ENCODE measurements at regions not wholly inside any gene's neighbourhood (a gene's known extent, or its start where the extent isn't known, plus 50 kb on each side); places are given as distances from the start of the nearest gene placed in this dataset.

DNA sequence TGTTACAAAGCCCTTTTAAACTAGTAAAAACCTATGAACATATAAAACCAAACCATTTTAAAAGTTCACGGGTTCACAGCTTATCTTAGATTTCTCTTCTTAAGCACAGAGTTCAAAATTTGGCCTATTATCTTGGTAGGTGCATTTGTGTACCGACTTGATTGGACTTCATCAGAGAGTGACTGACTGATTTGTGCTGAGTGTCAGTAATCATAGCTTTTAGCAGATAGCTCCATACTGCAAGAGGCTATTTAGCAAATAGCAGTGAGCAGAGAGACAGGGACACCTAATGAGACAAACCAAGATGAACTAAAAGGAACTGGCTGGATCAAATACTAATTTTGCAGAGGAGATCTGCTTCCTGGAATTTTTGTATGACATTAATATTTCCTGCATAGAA is 274.5 kb downstream of the PRR16 start:
- DNase-seq = no peak

GRCh38 chr5:120740989-120741388 is 276.9 kb downstream of the PRR16 start:
- DNase-seq = no peak

DNA sequence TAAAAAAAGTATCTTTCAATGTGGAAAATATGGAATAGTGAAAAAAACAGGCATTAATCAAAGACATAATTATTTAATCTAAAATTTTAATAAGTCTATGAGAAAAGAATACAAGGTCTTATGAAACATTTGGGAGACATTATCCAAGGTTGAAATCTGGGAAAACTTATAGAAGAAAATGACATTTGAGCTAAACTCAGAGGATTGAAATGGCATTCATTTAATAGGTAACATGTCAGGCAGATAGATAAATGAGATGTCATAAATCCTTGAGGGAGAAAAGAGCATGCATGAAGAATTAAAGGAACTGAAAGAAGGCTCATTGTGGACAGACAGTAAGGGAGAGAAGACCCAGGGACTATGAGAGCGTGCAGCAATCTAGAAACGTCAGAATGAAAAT is 284.4 kb downstream of the PRR16 start:
- no peak for DNase-seq

GRCh38 chr5:120749737-120750136 is 285.6 kb downstream of the PRR16 start:
- DNase-seq = no peak

- no peak for DNase-seq
Measured at GRCh38 chr5:120759587-120759986, 295.5 kb downstream of the PRR16 start.

DNA sequence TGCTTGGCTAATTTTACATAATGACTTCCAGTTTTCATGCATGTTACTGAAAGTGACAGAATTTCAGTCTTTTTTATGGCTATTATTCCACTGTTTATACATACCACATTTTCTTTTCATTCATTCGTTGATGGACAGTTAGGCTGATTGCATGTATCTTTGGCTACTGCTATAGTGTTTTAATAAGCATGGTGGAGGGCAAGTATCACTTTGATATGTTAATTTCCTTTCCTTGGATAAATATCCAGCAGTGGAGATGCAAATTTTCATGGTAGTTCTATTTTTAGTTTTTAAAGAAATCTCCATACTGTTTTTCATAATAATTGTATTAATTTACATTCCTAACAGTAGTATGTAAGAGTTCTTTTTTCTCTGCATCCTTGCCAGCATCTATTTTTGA is 297.9 kb downstream of the PRR16 start:
- no peak for DNase-seq

GRCh38 chr5:120765189-120765588 is 301.1 kb downstream of the PRR16 start:
- no peak for DNase-seq

GRCh38 chr5:120767178-120767820 is 303.2 kb downstream of the PRR16 start:
- no peak for DNase-seq

GRCh38 chr5:120769312-120769872 is 305.3 kb downstream of the PRR16 start:
- no peak for DNase-seq

DNA sequence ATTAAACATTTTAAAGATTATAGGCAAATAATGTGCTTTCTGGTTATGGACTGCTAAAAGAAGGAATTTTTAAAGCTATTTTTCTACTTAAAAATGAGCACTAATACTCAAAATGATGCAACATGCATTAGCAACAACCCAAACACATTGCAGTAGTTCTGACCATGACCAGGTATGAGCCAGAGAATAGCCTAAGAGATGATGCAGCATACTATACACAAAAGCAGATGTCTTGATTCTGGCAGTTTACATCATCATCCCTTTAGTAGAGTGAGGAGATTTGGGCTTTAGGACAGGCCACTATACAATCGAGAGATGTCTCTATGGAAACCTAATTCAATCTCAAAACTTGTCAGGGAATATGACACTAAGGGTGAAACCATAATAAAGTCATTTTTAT is 307.1 kb downstream of the PRR16 start:
- DNase-seq = no peak

DNA sequence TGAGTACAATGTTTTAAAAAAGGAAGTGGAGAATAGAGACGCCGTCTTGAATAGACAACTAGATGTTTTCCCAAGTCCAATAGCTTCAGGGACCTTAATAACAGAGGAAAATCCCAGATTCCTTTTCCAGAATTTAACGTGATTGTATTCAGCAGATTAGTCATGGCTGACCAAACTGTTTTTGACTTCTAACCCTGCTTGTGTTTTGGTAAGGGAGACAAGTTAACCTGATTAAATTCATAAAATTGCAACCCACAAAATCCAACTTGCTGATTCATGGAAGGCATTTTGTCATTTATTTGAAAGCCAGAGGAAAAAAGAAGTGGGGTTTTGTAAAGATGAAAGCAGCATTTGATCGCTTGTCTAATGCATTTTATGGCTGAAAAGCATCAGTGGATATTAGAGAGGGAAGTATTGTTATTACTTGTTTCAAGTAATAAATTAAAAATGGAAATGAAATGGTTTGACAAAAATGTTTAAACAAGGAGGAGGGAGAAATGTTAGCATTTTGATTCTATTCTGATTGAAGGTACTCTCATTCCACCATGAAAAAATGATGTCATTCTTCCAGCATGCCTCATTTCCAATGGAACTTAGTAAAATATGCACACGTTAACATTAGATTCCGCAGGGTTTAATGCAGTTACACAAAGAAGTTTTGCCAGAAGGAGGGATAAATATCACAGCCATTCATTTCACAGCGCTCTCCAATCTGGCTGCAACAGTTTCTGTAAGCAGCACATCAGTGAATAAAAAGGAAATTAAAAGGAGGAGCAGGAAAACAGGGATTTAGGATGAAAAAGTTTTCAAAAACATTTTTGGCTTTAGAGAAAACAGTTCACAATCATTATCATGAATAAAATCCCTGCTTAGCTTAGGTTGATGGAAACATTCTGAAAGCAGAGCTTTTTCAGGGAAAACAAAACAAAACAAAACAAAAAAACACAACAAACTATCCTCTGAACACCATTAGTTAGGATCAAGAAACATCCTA is 314.7 kb downstream of the PRR16 start:
- DNase-seq = no peak

GRCh38 chr5:120779674-120780073 is 315.6 kb downstream of the PRR16 start:
- no peak for DNase-seq

DNA sequence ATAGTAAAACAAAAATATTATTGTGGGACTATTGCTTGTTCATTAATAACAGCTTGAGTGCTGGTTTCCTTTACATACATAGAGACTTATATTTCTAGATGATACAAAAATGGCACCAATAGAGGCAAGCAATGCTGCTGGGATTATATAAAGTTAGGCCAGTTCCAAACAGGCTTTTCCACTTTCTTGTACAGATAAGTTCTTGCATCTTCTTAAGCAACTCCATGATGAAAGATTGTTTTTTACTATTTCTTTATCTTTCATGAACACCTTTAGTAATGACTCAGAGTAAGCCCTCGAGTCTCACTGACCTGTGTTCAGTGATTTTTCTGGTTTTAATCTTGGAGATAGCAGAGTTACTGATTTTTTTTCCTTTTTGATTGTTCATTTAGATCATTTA is 324.4 kb downstream of the PRR16 start:
- DNase-seq = no peak

DNA sequence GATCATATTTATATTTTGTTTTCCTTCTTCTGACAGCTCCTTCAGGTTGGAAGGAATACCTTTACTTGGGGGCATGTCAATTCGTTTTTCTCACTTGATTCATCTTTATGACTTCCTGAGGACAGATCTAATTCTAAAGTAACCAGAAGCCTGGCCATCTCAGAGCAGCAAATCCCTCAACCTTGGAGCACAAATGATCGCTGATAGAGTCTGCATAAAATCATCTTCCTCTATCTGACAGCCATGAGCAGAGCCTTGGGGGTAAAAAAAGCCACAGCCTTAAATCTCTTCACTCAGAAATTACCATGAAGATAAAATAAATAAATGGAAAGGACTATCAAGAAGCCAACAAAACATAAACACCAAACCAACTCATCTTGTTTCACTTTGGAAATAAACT is 325.8 kb downstream of the PRR16 start:
- no peak for DNase-seq

- peak; percentile 47 for DNase-seq
Measured at GRCh38 chr5:120790339-120790738, 326.2 kb downstream of the PRR16 start.

DNA sequence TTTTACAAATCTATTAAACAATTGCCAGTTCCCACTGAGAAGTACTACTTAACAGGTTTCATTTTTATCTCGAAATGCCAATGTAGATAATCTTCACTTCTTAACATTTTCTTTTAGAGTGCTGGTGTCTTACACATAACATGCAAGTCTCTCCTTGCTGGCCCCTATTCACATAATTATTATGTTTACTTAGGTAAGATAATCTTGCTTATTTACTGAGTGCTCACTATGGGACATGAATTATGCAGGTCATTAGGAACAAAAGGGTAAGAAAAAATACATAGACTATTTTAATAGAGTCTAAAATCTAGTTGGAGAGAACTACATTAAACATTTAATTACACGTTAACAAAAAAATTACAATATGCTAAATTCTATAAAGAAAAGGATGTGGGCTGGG is 328.4 kb downstream of the PRR16 start:
- DNase-seq = no peak

GRCh38 chr5:120794121-120794520 is 330.0 kb downstream of the PRR16 start:
- DNase-seq = no peak

- DNase-seq = no peak
Measured at GRCh38 chr5:120803282-120803681, 339.2 kb downstream of the PRR16 start.

DNA sequence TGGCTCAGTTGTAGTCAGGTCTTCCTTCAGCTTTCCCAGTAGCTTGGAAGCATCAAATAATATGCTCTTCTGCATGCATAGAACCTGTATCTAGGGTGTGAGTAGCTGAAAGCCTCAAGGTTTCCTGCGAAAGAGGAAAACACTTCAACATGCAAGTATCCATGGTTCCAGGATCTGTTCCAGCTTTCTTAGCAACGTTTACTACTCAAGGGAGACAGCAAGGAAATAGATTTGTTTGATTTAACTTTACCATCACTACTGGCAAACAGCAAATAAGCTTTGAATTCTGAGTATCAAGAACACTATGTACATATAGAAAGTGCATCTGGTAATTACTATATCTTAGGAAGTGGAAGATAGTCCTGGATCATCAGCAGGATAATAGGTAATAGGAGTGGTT is 341.0 kb downstream of the PRR16 start:
- DNase-seq = no peak

DNA sequence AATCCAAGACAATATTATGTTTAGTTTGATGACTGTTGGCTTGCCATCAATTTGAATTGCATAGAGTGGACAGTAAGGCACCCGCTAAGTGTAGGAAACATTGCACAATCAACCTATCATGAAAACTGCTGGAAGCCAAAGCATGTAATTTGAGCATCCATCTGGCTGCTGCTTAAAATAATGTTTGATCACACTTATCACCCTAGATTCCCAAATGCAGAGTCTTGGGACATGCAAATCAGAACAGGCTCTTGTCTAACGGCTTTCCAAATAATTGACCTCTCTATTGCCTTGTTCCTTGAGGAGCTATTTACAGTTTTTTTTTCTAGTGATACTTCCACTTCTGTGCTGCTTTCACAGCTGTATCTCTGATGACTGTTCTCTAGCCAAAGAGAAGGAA is 342.1 kb downstream of the PRR16 start:
- DNase-seq = no peak

GRCh38 chr5:120808135-120808534 is 344.0 kb downstream of the PRR16 start:
- no peak for DNase-seq

DNA sequence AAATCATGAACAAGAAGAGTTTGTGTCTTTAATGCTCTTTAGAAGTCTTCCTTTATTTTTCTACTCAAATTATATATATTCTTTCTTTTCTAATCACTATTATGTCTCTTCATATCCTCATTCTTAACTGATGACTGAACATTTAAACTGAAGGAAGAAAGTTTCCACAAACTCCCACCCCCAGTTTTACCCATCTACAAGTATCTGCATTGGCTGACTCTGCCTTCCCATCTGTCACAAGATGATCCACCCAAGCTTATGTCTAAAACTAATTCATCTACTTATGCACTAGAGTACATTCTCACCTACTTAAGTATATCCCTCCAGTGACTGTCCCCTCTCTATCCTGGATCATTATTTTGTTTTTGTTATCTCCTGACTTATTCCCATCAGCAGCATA is 344.5 kb downstream of the PRR16 start:
- no peak for DNase-seq

DNA sequence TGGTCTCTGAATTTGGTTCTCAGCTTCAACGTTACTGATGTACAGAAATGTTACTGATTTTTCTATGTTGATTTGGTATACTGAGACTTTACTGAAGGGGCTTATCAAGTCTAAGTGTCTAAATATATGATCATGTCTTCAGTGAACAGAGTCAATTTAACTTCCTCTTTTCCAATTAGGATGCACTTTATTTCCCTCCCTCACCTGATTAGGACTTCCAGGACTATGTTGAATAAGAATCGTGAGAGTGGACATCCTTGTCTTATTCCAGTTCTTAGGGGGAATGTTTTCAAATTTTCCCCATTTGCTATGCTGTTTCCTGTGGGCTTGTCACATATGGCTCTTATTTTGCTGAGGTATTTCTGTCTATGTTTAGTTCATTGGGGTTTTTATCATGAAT is 349.5 kb downstream of the PRR16 start:
- DNase-seq = no peak
